HepG2 (cell line): ENCODE measurements at regions not wholly inside any gene's neighbourhood (a gene's known extent, or its start where the extent isn't known, plus 50 kb on each side); places are given as distances from the start of the nearest gene placed in this dataset.

Source experiments
- ATAC-seq: fragments of 200-7000 bp; cut with Tn5 transposase; 3 replicates; pipeline ENCODE4 v1.9.1; 2020; ENCODE audit warnings: mild to moderate bottlenecking, moderate library complexity
- BruUV-seq: library from RNA; stranded (reverse); fragments of 400-500 nt; replicated peaks from 2 replicates; lab custom pipeline; 2021; lab: Mats Ljungman, UMichigan
- CTCF ChIA-PET: fragments of 300-600 bp; formaldehyde crosslinking; extraction: SDS; loops from one replicate; lab custom pipeline; 2021; ENCODE audit warnings: low total read pairs, inconsistent platforms, low intra/inter-chr PET ratio; lab: Yijun Ruan, JAX
- POLR2A ChIA-PET: fragments of 350-600 bp; sonication (Branson Sonifier 250); formaldehyde crosslinking; loops from one replicate; lab custom pipeline; 2020; ENCODE audit warnings: antibody characterized with exemption, inconsistent platforms; lab: Yijun Ruan, JAX
- DNase-seq: peaks from one replicate; pipeline ENCODE4 v3.0.0-alpha.2; 2015; ENCODE audit warnings: low spot score
- FAIRE-seq: peaks from 3 replicates; lab custom pipeline; 2011; peaks lifted over from hg19 to GRCh38; lab: Jason Lieb, UNC
- H2AFZ ChIP-seq: one replicate; pipeline ENCODE4 v1.6.1; 2011; ENCODE audit warnings: low read length, inconsistent platforms
- H3K27ac ChIP-seq: fragments of 300-600 bp; 3 replicates; pipeline ENCODE4 v1.8.0; 2011; ENCODE audit warnings: mixed run types, mild to moderate bottlenecking, mixed read lengths, low read length, inconsistent platforms; ENCODE audit not compliant: insufficient read depth; ENCODE audit errors: extremely low read length
- H3K27me3 ChIP-seq, 2 experiments: fragments of 200-600 bp in 1 of 2; 2 replicates in 1 of 2; 3 replicates in 1 of 2; pipeline versions ENCODE4 v1.6.0 to v1.8.0; 2011; ENCODE audit warnings: low read length in 2 of 2, mild to moderate bottlenecking in 2 of 2, moderate library complexity in 2 of 2, inconsistent platforms in 1 of 2; ENCODE audit not compliant: insufficient read depth in 2 of 2, control insufficient read depth in 1 of 2
- H3K36me3 ChIP-seq, 2 experiments: fragments of 200-600 bp in 1 of 2; replicated peaks in 1 of 2; 2 replicates in 1 of 2; 3 replicates in 1 of 2; pipeline versions ENCODE4 v1.5.1 to v1.8.0; 2011; ENCODE audit warnings: low read length in 2 of 2, inconsistent platforms in 1 of 2; ENCODE audit not compliant: insufficient read depth in 2 of 2, control insufficient read depth in 1 of 2
- H3K4me1 ChIP-seq: 2 replicates; pipeline ENCODE4 v1.5.1; 2012; ENCODE audit warnings: low read length, inconsistent platforms; ENCODE audit not compliant: insufficient read depth
- H3K4me2 ChIP-seq: 2 replicates; pipeline ENCODE4 v1.6.0; 2011; ENCODE audit warnings: low read depth, low read length, inconsistent platforms
- H3K4me3 ChIP-seq, 3 experiments: fragments of 200-600 bp in 1 of 3; sonication (generic), shearing (Covaris generic) in 1 of 3; replicated peaks in 1 of 3; 2 replicates each; pipeline ENCODE4 v1.5.1; 2011 to 2016; ENCODE audit warnings: low read length in 3 of 3, inconsistent platforms in 2 of 3, low read depth in 2 of 3, mild to moderate bottlenecking in 2 of 3, control low read depth in 1 of 3, mixed read lengths in 1 of 3; ENCODE audit not compliant: insufficient read depth in 1 of 3
- H3K79me2 ChIP-seq: one replicate; pipeline ENCODE4 v1.6.1; 2011; ENCODE audit warnings: low read length, inconsistent platforms; ENCODE audit not compliant: insufficient read depth
- H3K9ac ChIP-seq: 2 replicates; pipeline ENCODE4 v1.6.0; 2011; ENCODE audit warnings: mild to moderate bottlenecking, low read depth, low read length, inconsistent platforms; ENCODE audit not compliant: insufficient read depth
- H3K9me3 ChIP-seq: 2 replicates; pipeline ENCODE4 v1.5.1; 2012; ENCODE audit warnings: mild to moderate bottlenecking, low read length
- H4K20me1 ChIP-seq: 2 replicates; pipeline ENCODE4 v1.6.0; 2011; ENCODE audit warnings: inconsistent platforms, mild to moderate bottlenecking, low read length, moderate library complexity; ENCODE audit not compliant: insufficient read depth
- ADNP ChIP-seq: sonication (generic); formaldehyde crosslinking; IDR thresholded peaks from 2 replicates; pipeline ENCODE4 v1.4.0; 2020; ENCODE audit warnings: missing genetic modification reagents
- CREM ChIP-seq, 2 experiments: sonication (generic) in 1 of 2; formaldehyde crosslinking in 1 of 2; IDR thresholded peaks; 2 replicates each; pipeline versions ENCODE4 v1.4.0 to v1.6.1; 2016 to 2020; ENCODE audit warnings: antibody characterized with exemption in 1 of 2, mild to moderate bottlenecking in 1 of 2, missing genetic modification reagents in 1 of 2
- FOXC1 ChIP-seq: sonication (generic); formaldehyde crosslinking; IDR thresholded peaks from 2 replicates; pipeline ENCODE4 v1.8.0; 2022; ENCODE audit warnings: mild to moderate bottlenecking, missing genetic modification reagents, borderline replicate concordance
- MAF1 ChIP-seq: sonication (generic); formaldehyde crosslinking; IDR thresholded peaks from 2 replicates; pipeline ENCODE4 v1.5.0; 2020; ENCODE audit warnings: missing genetic modification reagents, borderline replicate concordance
- MED1 ChIP-seq: sonication (generic); formaldehyde crosslinking; IDR thresholded peaks from 2 replicates; pipeline ENCODE4 v1.4.0; 2020; ENCODE audit warnings: missing genetic modification reagents
- POLR2AphosphoS5 ChIP-seq: IDR thresholded peaks from 2 replicates; pipeline ENCODE4 v1.6.1; 2012; ENCODE audit warnings: low read depth, low read length
- ZBTB8A ChIP-seq: sonication (generic); formaldehyde crosslinking; IDR thresholded peaks from 2 replicates; pipeline ENCODE4 v1.4.0; 2020; ENCODE audit warnings: mild to moderate bottlenecking, low read depth, missing genetic modification reagents, borderline replicate concordance
- ZNF124 ChIP-seq: sonication (generic); formaldehyde crosslinking; IDR thresholded peaks from 2 replicates; pipeline ENCODE4 v1.4.0; 2020; ENCODE audit warnings: missing genetic modification reagents
- ZNF670 ChIP-seq: sonication (generic); formaldehyde crosslinking; IDR thresholded peaks from 2 replicates; pipeline ENCODE4 v1.8.0; 2022; ENCODE audit warnings: mild to moderate bottlenecking, missing genetic modification reagents, borderline replicate concordance
- ZNF747 ChIP-seq: sonication (generic); formaldehyde crosslinking; IDR thresholded peaks from 2 replicates; pipeline ENCODE4 v1.8.1; 2023; ENCODE audit warnings: missing genetic modification reagents, mild to moderate bottlenecking, borderline replicate concordance
- ZNF781 ChIP-seq: sonication (generic); formaldehyde crosslinking; IDR thresholded peaks from 2 replicates; pipeline ENCODE4 v1.5.1; 2020; ENCODE audit warnings: borderline replicate concordance, mild to moderate bottlenecking, missing genetic modification reagents; ENCODE audit errors: not compliant biosample characterization
- ZSCAN30 ChIP-seq: sonication (generic); formaldehyde crosslinking; IDR thresholded peaks from 2 replicates; pipeline ENCODE4 v1.5.0; 2020; ENCODE audit warnings: mild to moderate bottlenecking, missing genetic modification reagents
- WGBS: methylation state at CpG from one replicate; pipeline ENCODE4 v1.1.6; 2017; ENCODE audit warnings: low lambda C conversion rate; 5-methylcytosine and 5-hydroxymethylcytosine counted together
- in situ Hi-C: cut with HindIII; loops from 2 replicates; pipeline ENCODE4 v1.10.0; 2017; ENCODE audit warnings: low pct_unique_long_range_greater_than_20kb; ENCODE audit not compliant: extremely low pct_ligation_motif_present
- intact Hi-C: fragments of 100-400 bp; cut with micrococcal nuclease; formaldehyde crosslinking; loops from one replicate; pipeline ENCODE4 v1.10.0; 2022; ENCODE audit not compliant: unreplicated experiment
- TF ChIP-seq, protein P1 (sequence below): sonication (generic); formaldehyde crosslinking; IDR thresholded peaks from 2 replicates; pipeline ENCODE4 v1.8.1; 2023; ENCODE audit warnings: mild to moderate bottlenecking, moderate library complexity, missing genetic modification reagents
- TF ChIP-seq, protein P2 (sequence below): sonication (generic); formaldehyde crosslinking; IDR thresholded peaks from 2 replicates; pipeline ENCODE4 v1.4.0; 2020; ENCODE audit warnings: missing genetic modification reagents

- TF ChIP-seq ZNF747 (CRISPR knock-in tag) (no peak), CREM (IDR thresholded peaks at IDR 0.05) (peak; percentile 61), CREM (CRISPR knock-in tag; IDR thresholded peaks at IDR 0.05) (no peak), POLR2AphosphoS5 (no peak), MAF1 (no peak), ZSCAN30 (CRISPR knock-in tag) (no peak), MED1 (CRISPR knock-in tag) (peak; percentile 72), FOXC1 (CRISPR knock-in tag) (no peak), ADNP (no peak), ZNF124 (0 out of 2 replicates have a peak, but pooled peaks have one; percentile 27)
- TF ChIP-seq, protein P1, sequence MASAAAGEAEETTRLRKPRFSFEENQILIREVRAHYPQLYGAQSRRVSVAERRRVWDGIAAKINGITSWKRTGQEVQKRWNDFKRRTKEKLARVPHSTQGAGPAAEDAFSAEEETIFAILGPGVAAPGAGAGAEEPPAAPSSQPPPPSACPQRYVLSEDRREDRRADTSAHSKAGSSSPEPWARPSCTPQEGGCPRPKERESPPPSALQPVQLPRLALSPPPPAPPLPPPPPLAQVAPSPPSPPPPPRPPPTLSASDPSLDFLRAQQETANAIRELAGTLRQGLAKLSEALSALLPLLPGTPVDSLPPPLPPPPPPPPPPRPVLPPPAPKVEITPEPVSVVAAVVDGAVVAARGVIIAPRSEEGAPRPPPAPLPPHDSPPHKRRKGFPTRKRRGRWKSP (CRISPR knock-in tag): no peak; the same call in 1 of the 2 replicates
Observed at GRCh38 chr3:188026191-188026968, 127.6 kb upstream of the LPP start (continued).

GRCh38 chr3:188031121-188031520, 122.8 kb upstream of the LPP start:
- H2AFZ ChIP-seq: no peak overlapping the region
- no peaks in the 10 kb centered on the region for H3K27me3 ChIP-seq
- ATAC-seq: no peak
- intact Hi-C loops: loop anchor here (10.0 kb wide), 1 partner anchor 1014 kb away; no protein-coding TSS in a partner anchor
- no peak overlapping the region for H3K4me2 ChIP-seq
- ChIA-PET CTCF (no interaction called here), POLR2A (interaction anchor here (1.7 kb wide), 1 partner anchor 286 kb away, joined by 3 read pairs; the partner anchor contains the start of gene BCL6)
- H3K4me1 ChIP-seq: peaks cover 63% of the 10 kb centered on the region
- in situ Hi-C loops: no loop called here
- H3K4me3 ChIP-seq: no peak overlapping the region
- no peak overlapping the region for H3K27ac ChIP-seq
- TF ChIP-seq ZNF670 (CRISPR knock-in tag) (no peak), ZBTB8A (CRISPR knock-in tag) (no peak), ZNF781 (no peak)
- TF ChIP-seq, protein P2, sequence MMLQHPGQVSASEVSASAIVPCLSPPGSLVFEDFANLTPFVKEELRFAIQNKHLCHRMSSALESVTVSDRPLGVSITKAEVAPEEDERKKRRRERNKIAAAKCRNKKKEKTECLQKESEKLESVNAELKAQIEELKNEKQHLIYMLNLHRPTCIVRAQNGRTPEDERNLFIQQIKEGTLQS (CRISPR knock-in tag): no peak
- TF ChIP-seq, all 625 proteins: peak for 0
- H3K36me3 ChIP-seq: no peaks in the 10 kb centered on the region
- no TSS peak for BruUV-seq
- no peak overlapping the region for H3K9ac ChIP-seq
- DNase-seq (no peak), FAIRE-seq (no peak)
- no peaks in the 10 kb centered on the region for H4K20me1 ChIP-seq
- WGBS: 96% methylated on average over 2 of the region's 2 CpGs
- H3K9me3 ChIP-seq: no peaks in the 10 kb centered on the region
- no peaks in the 10 kb centered on the region for H3K79me2 ChIP-seq
